ENCODE measurements at regions not wholly inside any gene's neighbourhood (a gene's known extent, or its start where the extent isn't known, plus 50 kb on each side); places are given as distances from the start of the nearest gene placed in this dataset.

- no peak for TF ChIP-seq CTCF (IDR thresholded peaks at IDR 0.05)
- no peak for TF ChIP-seq POLR2A (IDR thresholded peaks at IDR 0.05)
- no peak for TF ChIP-seq POLR2AphosphoS5 (IDR thresholded peaks at IDR 0.05)
- TF ChIP-seq EP300 (IDR thresholded peaks at IDR 0.05), result no peak
These were observed 55.0 kb downstream of the FOXA2 start for GRCh38 chr20:22529150-22530019.

Data from upper lobe of left lung (tissue), 4 donors.